ENCODE measurements at regions not wholly inside any gene's neighbourhood (a gene's known extent, or its start where the extent isn't known, plus 50 kb on each side); places are given as distances from the start of the nearest gene placed in this dataset.

DNA sequence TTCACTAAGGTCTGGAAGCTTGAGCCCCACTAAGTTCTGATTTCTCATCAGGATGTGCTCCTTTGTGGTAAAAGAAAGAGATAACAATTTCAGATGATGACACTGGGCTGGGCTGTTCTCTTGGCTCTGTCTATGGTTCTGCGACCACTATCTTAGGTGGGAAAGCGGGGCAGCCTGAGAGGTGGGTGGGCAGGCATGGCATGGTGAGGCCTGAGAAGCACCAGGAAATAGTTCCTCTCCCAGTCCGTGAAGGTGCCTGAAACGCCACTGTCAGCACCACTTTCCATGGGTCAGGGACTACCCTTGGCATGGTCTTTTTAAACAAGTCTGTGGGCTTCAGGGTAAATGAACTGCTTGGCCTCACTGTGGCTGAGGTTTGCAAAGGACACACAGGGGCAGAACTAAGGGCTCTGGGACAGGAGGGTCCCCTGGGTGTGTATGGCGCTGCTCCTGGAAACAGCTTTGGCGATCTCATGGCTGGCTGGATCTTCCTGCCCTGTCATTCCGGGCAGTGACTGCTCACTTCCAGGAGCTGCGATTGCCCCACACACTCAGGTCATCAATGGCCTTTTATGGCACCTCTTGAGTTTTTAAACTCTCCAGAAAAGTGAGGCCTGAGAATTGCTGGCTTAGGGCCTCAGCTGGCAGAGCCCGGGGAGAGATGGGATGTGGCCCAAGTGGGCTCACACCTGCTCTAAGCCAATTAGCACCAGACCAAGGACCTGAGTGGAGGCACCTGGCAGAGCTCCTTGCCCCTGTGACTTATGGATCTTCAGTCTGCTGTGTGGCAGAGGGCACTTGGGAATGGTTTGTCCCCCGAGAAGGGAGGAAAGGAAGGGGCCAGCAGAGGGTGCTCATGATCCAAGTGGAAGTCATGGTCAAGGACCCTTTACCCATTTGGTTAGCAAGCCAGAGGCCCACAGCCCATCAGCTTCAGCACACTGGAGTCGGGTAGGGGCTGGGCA lies 55.6 kb upstream of the LYVE1 start:
- H3K27ac ChIP-seq, result peak overlapping the region in 10 of 11 experiments; percentile 70 to 85 (median 80); a peak in 21 of 22 replicates

DNA sequence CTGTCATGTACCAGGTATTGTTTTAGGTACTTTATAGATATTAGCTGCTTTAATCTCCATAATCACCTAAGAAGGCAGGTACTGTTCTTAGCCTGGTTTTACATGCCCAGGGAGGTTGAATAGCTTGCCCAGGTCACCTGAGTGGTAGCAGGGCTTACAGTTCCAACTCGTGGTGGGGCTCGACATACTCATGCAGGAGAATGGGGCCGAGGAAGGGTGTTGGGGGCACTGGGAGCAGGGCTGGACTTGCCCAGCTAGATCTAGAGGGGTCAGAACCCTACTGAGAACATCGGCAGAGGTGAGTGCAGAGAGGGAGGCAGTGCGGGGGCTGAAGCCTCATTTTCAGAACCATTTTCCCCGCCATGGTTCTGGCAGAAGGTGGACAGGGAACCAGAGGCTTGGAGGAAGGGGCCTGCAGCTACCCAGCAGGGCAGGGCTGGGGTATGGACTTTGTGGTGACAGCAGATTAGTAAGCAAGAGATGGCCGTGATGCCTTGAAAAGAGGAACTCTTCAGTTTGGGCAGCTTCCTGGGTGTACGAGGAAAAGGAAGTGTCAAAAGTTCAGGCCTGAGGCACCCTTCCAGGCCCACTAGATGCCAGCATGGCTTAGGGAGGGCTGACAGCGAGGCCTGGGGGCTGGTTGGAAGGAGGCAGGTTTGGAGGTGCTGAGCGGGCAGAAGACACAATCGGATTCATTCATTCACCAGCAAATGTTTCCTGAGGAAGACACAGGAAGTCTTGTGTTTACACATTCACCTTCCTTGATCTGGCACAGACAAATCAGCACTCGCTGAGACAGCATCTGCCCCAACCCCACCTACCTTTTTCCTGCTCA lies 54.7 kb upstream of the LYVE1 start:
- Histone ChIP-seq H3K4me2 (peak overlapping the region; percentile 67 to 88 (median 79)), H3K4me3 (no peak overlapping the region), H3K9ac (peak overlapping the region in 10 of 11 experiments; percentile 9 to 69 (median 58); a peak in 17 of 22 replicates), H3K27me3 (no peaks in the 10 kb centered on the region), H3K27ac (peak overlapping the region in 10 of 11 experiments; percentile 70 to 85 (median 80); a peak in 21 of 22 replicates), H3K36me3 (no peaks in the 10 kb centered on the region), H4K20me1 (no peaks in the 10 kb centered on the region), H3K9me3 (replicated peaks in 1 of 11) (no peaks in the 10 kb centered on the region), H3K4me1 (peaks cover 41 to 86% (median 64%) of the 10 kb centered on the region in 10 experiments)
- TF ChIP-seq Cebpa-rat (IDR thresholded peaks at IDR 0.05), result no peak

More for the DNA sequence above, 55.6 kb upstream of the LYVE1 start:
- Histone ChIP-seq H3K27me3 (no peaks in the 10 kb centered on the region), H3K9ac (peak overlapping the region in 10 of 11 experiments; percentile 9 to 69 (median 58); a peak in 17 of 22 replicates), H3K4me2 (peak overlapping the region; percentile 67 to 88 (median 79)), H3K9me3 (replicated peaks in 1 of 11) (no peaks in the 10 kb centered on the region), H3K4me1 (peaks cover 49 to 86% (median 67%) of the 10 kb centered on the region in 10 experiments), H3K4me3 (0 out of 20 replicates have a peak overlapping the region, but pooled peaks of 1 of the 10 experiments have one; percentile 16), H4K20me1 (no peaks in the 10 kb centered on the region), H3K36me3 (no peaks in the 10 kb centered on the region)
- TF ChIP-seq Cebpa-rat (IDR thresholded peaks at IDR 0.05), result no peak

- Histone ChIP-seq H3K27ac (peak overlapping the region in 8 of 11 experiments; percentile 6 to 85 (median 80); a peak in 11 of 22 replicates), H4K20me1 (no peaks in the 10 kb centered on the region), H3K9me3 (replicated peaks in 1 of 11) (no peaks in the 10 kb centered on the region), H3K9ac (no peak overlapping the region; a peak in 1 of 22 replicates), H3K4me1 (peaks cover 38 to 88% (median 62%) of the 10 kb centered on the region in 10 experiments), H3K27me3 (no peaks in the 10 kb centered on the region), H3K36me3 (no peaks in the 10 kb centered on the region), H3K4me3 (no peak overlapping the region), H3K4me2 (peak overlapping the region in 7 of 11 experiments; percentile 73 to 88 (median 79); a peak in 12 of 22 replicates)
- no peak for TF ChIP-seq Cebpa-rat (IDR thresholded peaks at IDR 0.05)
Observed at GRCh38 chr11:10622108-10622507, 53.6 kb upstream of the LYVE1 start.

GRCh38 chr11:10619131-10619680 lies 50.7 kb upstream of the LYVE1 start:
- H3K9ac ChIP-seq, result no peak overlapping the region
- H3K4me3 ChIP-seq, result no peak overlapping the region
- H3K4me2 ChIP-seq, result peak overlapping the region in 5 of 11 experiments; percentile 56 to 79 (median 75); a peak in 8 of 22 replicates
- H3K4me1 ChIP-seq, result peaks cover 14 to 72% (median 43%) of the 10 kb centered on the region in 10 experiments
- no peaks in the 10 kb centered on the region for H4K20me1 ChIP-seq
- H3K9me3 ChIP-seq (replicated peaks in 1 of 11), result peaks cover 2 to 5% (median 3%) of the 10 kb centered on the region in 11 experiments; a peak in 17 of 22 replicates
- peak overlapping the region in 2 of 11 experiments; percentile 0 to 10; a peak in 2 of 22 replicates for H3K27ac ChIP-seq
- TF ChIP-seq Cebpa-rat (IDR thresholded peaks at IDR 0.05), result no peak
- H3K27me3 ChIP-seq, result no peaks in the 10 kb centered on the region
- H3K36me3 ChIP-seq, result no peaks in the 10 kb centered on the region

DNA sequence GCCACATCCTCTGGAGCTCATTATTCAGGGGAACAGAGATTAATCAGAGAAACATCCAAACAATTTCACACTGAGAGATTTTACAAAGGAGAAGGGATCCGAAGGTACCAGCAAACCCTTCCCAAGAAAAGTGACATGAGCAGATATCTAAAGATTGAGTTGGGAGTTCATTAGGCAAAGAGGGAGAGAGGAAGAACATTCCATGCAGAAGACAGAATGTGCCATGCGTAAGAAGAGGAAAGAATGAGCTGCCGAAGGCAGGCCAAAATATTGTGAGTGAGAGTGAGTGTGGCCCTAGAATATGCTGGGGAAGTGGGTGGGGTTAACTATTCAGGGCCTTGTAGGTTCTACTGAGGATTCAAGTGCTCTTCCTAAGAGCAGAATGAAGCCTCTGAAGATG lies 50.0 kb upstream of the LYVE1 start:
- H3K4me2 ChIP-seq, result peak overlapping the region in 5 of 11 experiments; percentile 56 to 79 (median 75); a peak in 9 of 22 replicates
- TF ChIP-seq Cebpa-rat (IDR thresholded peaks at IDR 0.05), result no peak
- peaks cover 7 to 71% (median 42%) of the 10 kb centered on the region in 10 experiments for H3K4me1 ChIP-seq
- peak overlapping the region in 4 of 11 experiments; percentile 0 to 17 (median 7); a peak in 1 of 22 replicates for H3K27ac ChIP-seq
- H3K27me3 ChIP-seq, result no peaks in the 10 kb centered on the region
- H3K9me3 ChIP-seq (replicated peaks in 1 of 11), result peaks cover 6 to 12% (median 10%) of the 10 kb centered on the region in 11 experiments; a peak in 21 of 22 replicates
- H3K4me3 ChIP-seq, result no peak overlapping the region
- 0 out of 22 replicates have a peak, but pooled peaks cover 0 to 3% (median 0%) of the 10 kb centered on the region in 11 experiments for H3K36me3 ChIP-seq
- H3K9ac ChIP-seq, result no peak overlapping the region
- H4K20me1 ChIP-seq, result no peaks in the 10 kb centered on the region

Data from BLaER1 treated with 17β-estradiol and CSF1 and Interleukin-3, amounts not matched to agents 10 nM and 100 nM (cell line).